ENCODE measurements at regions not wholly inside any gene's neighbourhood (a gene's known extent, or its start where the extent isn't known, plus 50 kb on each side); places are given as distances from the start of the nearest gene placed in this dataset.

GRCh38 chr6:165941786-165942185 is 225.9 kb downstream of the TBXT start:
- DNase-seq: no peak

GRCh38 chr6:165941249-165941775 is 226.3 kb downstream of the TBXT start:
- no peak for DNase-seq

- DNase-seq: no peak
These were observed 227.3 kb downstream of the TBXT start for GRCh38 chr6:165940366-165940765.

DNA sequence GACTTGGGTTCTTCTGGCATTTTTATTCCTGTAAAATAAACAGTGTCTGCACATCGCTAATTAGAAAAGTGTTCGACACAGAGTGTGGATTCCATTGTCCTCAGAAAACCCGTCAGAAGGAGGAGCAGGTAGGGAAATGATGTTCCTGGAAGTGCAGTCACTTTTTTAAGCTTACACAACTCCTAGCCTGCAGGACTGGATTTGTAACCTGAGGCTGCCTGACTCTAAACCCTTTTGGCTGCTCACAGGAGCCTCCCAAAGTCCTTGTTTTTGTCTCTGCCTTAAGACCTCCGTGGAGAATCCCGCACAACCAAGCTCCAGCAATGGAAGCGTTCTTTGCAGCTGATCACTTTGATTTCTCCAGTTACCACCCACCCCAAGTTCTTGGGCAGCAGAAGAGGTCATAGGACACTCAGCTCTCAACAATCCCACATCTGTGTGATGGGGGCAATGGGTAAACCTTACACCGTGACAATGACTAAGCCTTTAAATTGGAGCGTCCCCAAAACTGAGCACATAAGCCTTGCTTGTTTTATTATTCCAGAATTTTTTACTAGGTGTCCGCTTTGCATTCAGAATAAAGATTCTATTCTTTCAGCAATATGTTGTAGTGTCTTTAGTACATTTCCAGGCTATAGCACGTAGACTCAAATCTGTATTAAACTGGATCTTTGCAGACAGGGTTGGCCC is 227.9 kb downstream of the TBXT start:
- no peak for DNase-seq

DNA sequence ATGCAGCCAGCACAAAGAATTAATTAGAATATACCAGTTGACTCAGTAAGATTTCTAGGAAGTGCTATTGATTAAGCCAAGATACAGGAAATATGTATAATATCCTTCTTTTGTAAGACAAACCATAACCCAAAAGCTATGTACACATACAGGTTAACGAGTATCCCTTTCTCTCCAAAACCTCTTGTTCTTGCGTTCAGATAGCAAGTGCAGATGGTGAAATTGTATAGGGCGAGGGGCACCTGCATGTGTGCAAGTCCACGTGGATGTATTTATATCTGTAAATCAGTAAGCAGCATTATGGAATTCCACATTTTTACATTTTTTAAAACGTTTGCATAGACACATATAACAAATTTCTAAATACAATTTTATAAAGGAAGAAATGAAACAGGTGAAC is 228.6 kb downstream of the TBXT start:
- DNase-seq: no peak

- DNase-seq: no peak
These were observed 229.9 kb downstream of the TBXT start for GRCh38 chr6:165937564-165938358.

DNA sequence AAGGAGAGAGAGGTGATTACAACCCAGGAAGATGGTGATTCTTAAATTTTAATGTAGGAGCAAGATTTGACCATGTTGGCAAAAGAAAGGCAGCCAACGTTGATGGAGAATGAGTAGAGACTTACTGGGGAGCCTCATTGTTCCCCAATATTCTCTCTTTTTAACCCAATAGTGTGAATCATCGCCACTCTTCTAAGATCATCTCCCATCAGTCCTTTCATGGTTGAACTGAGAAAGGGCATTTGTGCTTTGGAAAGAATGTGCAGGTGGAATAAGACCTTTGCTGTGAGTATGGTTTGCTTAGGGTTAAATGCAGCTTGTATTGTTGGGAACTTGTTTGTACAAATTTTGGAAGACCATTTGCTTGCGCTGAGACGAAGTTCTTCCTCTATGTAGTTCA is 231.0 kb downstream of the TBXT start:
- no peak for DNase-seq

DNA sequence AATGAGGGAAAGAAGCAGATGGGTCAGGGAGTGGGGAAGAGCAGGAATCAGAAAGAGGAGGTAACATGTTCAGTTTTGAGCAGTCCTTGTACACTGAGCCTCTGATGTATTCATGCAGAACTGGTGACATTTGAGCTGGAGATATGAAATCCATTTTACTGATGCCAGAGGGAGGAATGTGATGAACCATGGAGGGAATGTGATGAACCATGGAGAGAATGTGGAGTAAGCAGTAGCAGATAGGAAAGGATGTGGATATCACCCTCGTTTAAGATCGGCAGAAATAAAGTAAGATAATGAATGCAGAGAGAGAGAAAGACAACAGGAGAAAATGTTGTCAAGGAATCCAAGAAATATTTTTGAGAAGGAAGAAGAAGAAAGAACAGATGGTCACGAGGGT is 231.6 kb downstream of the TBXT start:
- DNase-seq: no peak

- DNase-seq: no peak
These were observed 236.0 kb downstream of the TBXT start for GRCh38 chr6:165931675-165932074.

DNA sequence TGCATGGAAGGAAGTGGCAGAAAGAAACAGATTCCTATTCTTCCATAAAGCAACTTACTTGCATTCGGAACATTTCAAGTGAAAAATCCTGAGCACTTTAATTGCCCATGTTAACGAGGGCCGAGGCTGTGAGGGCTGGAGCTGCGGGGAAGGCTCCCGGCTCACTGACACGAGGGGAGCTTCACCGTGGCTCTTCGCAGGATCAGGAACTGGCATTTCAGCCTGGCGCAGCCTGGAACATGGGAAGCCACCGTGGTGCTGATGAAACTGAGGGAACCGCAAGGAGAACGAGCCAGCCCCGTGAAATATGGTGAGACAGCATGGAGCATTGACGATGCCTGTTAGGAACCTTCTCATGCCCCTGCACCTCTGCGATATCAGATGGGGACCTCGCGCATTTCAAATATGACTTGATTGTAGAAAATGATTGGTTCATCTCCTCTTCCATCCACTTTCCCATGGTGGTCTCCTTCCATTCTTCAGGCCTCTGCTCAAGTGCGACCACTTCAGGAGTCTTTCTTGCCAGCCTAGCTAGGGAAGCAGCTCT is 236.9 kb downstream of the TBXT start:
- no peak for DNase-seq

DNA sequence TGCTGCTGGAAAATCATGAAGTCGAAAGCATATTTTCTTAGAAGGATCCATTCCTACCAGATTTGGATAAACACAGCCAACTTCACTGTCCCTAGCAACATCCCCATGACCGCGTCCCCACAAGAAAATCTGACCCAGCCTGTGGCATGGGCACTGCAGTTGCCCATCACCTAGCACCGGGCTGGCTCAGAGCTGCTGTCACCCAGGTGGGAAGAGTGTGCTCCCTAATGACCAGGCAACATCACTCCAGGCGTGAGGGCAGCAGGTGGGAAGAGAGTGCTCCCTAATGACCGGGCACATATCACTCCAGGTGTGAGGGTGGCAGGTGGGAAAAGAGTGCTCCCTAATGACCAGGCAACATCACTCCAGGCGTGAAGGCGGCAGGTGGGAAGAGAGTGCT is 238.0 kb downstream of the TBXT start:
- DNase-seq: no peak

DNA sequence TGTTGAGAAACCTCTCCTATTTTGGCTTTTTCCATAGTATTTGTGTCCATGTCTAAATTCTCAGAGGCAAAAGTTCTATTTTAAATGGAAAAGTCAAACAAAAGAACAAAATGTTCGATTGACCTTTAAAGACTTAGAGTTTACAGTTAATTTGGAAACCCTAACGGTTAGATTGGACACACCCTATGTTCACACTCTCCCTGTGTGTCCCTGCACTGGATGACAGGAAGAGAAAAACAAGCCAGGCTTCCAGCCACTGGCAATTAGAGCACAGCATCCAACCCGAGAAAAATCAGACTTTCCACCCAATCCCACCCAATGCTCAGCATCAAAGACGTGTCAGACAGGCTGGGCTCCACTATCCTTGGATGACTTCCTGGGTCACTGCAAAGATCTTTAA is 241.3 kb downstream of the TBXT start:
- DNase-seq: no peak

GRCh38 chr6:165925474-165926156 is 242.0 kb downstream of the TBXT start:
- no peak for DNase-seq

- DNase-seq: no peak
These were observed 245.3 kb downstream of the TBXT start for GRCh38 chr6:165922309-165922794.

DNA sequence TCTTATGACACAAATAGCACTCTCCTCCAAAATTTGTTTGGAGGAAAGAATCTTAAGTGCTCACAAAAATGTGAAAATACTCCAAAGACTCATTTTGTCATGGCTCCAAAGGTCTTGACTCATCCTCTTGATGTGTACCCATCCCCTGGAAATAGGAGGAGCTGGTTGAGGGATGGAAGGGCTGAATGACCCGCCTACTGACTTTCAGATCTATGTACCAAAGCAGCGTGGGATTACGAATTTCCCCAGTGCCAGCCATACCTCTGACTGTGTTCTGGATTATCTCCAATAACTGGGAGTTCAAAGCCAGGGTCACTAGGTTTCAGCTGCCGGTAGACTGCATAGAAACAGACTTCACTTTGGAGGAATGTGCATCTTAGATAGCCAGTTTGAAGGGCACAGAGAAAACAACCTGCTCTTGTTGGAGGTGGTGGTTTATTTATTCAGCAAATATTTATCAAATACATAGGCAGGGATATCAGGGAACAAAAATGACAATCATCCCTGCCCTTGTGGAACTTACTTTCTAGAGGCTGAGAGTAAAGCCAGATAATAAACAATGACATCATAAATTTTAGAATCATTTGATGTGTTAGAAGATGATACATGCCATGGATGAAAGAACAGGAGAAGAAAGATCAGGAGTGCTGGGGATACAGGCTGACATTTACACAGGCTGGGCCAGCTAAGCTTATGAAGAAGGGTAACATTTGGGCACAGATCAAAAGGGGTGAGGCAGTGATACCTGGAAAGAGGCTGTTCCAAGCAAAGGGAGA is 246.6 kb downstream of the TBXT start:
- DNase-seq: no peak

DNA sequence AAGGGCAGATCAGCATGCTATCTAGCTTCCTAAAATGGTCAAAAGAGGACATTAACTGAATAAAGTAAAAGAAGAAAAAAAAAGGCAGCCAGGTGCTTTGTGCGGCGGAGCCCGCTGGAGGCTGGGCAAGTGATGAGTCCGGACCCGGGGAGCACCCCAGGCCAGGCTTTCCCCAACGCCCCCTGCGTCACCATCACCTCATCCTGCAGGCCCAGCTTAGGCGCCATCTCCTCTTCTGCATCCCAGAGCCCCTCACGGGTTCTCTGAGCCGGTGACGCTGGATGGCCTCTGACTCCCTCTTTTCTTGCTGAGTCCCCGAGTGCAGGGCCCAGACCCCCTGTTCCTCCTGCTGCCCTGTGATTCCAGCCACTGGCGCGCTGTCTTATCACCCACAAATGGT is 250.1 kb downstream of the TBXT start:
- no peak for DNase-seq

DNA sequence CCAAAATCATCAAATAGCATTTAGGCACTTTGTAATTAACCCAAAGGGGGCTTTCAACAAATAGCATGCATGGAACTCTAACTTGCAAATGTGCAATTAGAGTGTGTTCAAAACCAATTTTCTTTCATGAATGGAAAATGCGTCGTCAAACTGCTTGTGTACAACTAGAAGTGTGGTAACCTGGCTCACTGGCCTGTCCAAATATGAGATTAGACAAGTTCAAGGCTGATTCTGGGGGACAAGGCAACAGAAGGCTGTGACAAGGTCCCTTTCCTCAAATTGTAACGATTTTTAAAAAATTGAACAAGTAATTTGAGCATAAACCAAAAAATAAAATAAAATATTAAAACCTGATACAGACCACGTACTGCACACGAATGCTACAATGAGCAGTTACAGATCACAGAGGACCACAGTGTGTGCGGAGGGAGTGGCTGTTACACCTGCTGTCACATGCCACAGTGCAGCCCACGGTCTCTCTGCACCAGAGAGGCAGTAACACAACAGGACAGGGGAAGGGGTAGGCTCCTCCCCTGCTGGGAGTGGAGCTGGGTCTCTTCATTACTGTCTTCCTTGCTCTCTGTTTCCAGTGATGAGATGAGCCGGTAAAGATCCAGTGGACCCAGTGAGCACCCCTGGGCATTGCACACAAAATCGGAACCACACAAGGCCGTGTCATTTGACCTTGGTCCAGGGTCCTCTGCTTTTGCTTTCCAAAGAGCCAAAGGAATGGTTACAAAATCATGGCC is 252.2 kb upstream of the PDE10A start:
- DNase-seq: no peak

GRCh38 chr6:165913676-165914570 is 250.9 kb upstream of the PDE10A start:
- no peak for DNase-seq

GRCh38 chr6:165910184-165910966 is 247.3 kb upstream of the PDE10A start:
- no peak for DNase-seq

- no peak for DNase-seq
These were observed 243.7 kb upstream of the PDE10A start for GRCh38 chr6:165906736-165907135.
